HCT116 (cell line): ENCODE measurements at regions not wholly inside any gene's neighbourhood (a gene's known extent, or its start where the extent isn't known, plus 50 kb on each side); places are given as distances from the start of the nearest gene placed in this dataset.

Experiments used
- ATAC-seq: fragments of 200-7000 bp; cut with Tn5 transposase; 2 replicates; pipeline ENCODE4 v1.9.1; 2020; ENCODE audit warnings: mild to moderate bottlenecking, moderate library complexity
- BruUV-seq: library from RNA; stranded (reverse); fragments of 400-500 nt; replicated peaks from 2 replicates; lab custom pipeline; 2021; lab: Mats Ljungman, UMichigan
- CTCF ChIA-PET: fragments of 300-600 bp; sonication (Branson Sonifier 250); formaldehyde crosslinking; loops from one replicate; lab custom pipeline; 2021; ENCODE audit warnings: antibody characterized with exemption; lab: Charles Lee
- POLR2A ChIA-PET: fragments of 300-600, 350-600 bp; sonication (Branson Sonifier 250); formaldehyde crosslinking; loops from one replicate; lab custom pipeline; 2021; ENCODE audit warnings: antibody characterized with exemption; lab: Charles Lee
- RAD21 ChIA-PET, 2 experiments: fragments of 300-600 bp; sonication (Branson Sonifier 250); formaldehyde crosslinking; loops; one replicate each; lab custom pipeline; 2023; ENCODE audit warnings: low total read pairs in 2 of 2; ENCODE audit not compliant: uncharacterized antibody in 2 of 2, unreplicated experiment in 2 of 2, low non-redundant PET in 1 of 2; lab: Charles Lee
- DNase-seq: peaks from one replicate; pipeline ENCODE4 v3.0.0-alpha.2; 2010; ENCODE audit warnings: low read depth, low spot score
- H2AFZ ChIP-seq: fragments of 200-600 bp; shearing (Covaris generic), sonication (generic); 2 replicates; pipeline ENCODE4 v1.6.1; 2017; ENCODE audit warnings: low read depth, mixed run types, mixed read lengths, antibody characterized with exemption, low read length; ENCODE audit not compliant: poor library complexity, severe bottlenecking
- H3K27ac ChIP-seq: 2 replicates; pipeline ENCODE4 v1.5.1; 2012; ENCODE audit warnings: low read depth, low read length
- H3K27me3 ChIP-seq: fragments of 200-600 bp; sonication (generic); 2 replicates; pipeline ENCODE4 v1.6.1; 2016; ENCODE audit warnings: mixed run types, low read length, mixed read lengths; ENCODE audit not compliant: insufficient read depth
- H3K36me3 ChIP-seq, 2 experiments: fragments of 200-500 bp in 1 of 2; fragments of 200-600 bp in 1 of 2; sonication (Bioruptor generic) in 1 of 2; sonication (generic) in 1 of 2; 2 replicates each; pipeline versions ENCODE4 v1.5.1 to v1.6.1; 2014 to 2016; ENCODE audit warnings: low read length in 2 of 2, inconsistent platforms in 1 of 2, mixed read lengths in 1 of 2, mixed run types in 1 of 2; ENCODE audit not compliant: insufficient read depth in 2 of 2, control insufficient read depth in 1 of 2
- H3K4me1 ChIP-seq, 2 experiments: fragments of 200-600 bp in 1 of 2; sonication (generic) in 1 of 2; 2 replicates each; pipeline versions ENCODE4 v1.5.1 to v1.6.1; 2012 to 2017; ENCODE audit warnings: low read length in 2 of 2, inconsistent platforms in 1 of 2, mild to moderate bottlenecking in 1 of 2, mixed read lengths in 1 of 2, mixed run types in 1 of 2, moderate library complexity in 1 of 2; ENCODE audit not compliant: insufficient read depth in 2 of 2, control insufficient read depth in 1 of 2
- H3K4me2 ChIP-seq: fragments of 200-600 bp; sonication (generic); 2 replicates; pipeline ENCODE4 v1.6.1; 2017; ENCODE audit warnings: mixed run types, low read length, mixed read lengths
- H3K4me3 ChIP-seq, 2 experiments: fragments of 200-600 bp in 1 of 2; sonication (generic) in 1 of 2; replicated peaks in 1 of 2; 2 replicates each; pipeline ENCODE4 v1.5.1; 2011 to 2016; ENCODE audit warnings: low read length in 2 of 2, control low read depth in 1 of 2, low read depth in 1 of 2, mild to moderate bottlenecking in 1 of 2, mixed read lengths in 1 of 2, mixed run types in 1 of 2
- H3K79me2 ChIP-seq: fragments of 200-600 bp; sonication (generic); 2 replicates; pipeline ENCODE4 v1.6.1; 2017; ENCODE audit warnings: mild to moderate bottlenecking, mixed run types, low read length, moderate library complexity, mixed read lengths; ENCODE audit not compliant: insufficient read depth
- H3K9ac ChIP-seq: fragments of 200-600 bp; sonication (generic); 2 replicates; pipeline ENCODE4 v1.6.1; 2016; ENCODE audit warnings: low read length, mixed read lengths
- H3K9me2 ChIP-seq: fragments of 200-600 bp; sonication (generic), shearing (Covaris generic); 2 replicates; pipeline ENCODE4 v1.6.1; 2017; ENCODE audit warnings: mixed run types, mild to moderate bottlenecking, moderate library complexity; ENCODE audit not compliant: insufficient read depth
- H3K9me3 ChIP-seq, 2 experiments: fragments of 200-500 bp in 1 of 2; fragments of 200-600 bp in 1 of 2; sonication (Bioruptor generic) in 1 of 2; sonication (generic) in 1 of 2; 2 replicates each; pipeline ENCODE4 v1.6.1; 2014 to 2017; ENCODE audit warnings: low read length in 2 of 2, mixed read lengths in 2 of 2, inconsistent platforms in 1 of 2, low read depth in 1 of 2, mild to moderate bottlenecking in 1 of 2, mixed run types in 1 of 2, moderate library complexity in 1 of 2; ENCODE audit not compliant: control insufficient read depth in 1 of 2, insufficient read depth in 1 of 2
- H4K20me1 ChIP-seq: fragments of 200-600 bp; sonication (generic), shearing (Covaris generic); 2 replicates; pipeline ENCODE4 v1.6.1; 2017; ENCODE audit warnings: mixed run types, mild to moderate bottlenecking, moderate library complexity; ENCODE audit not compliant: insufficient read depth
- CEBPB ChIP-seq: IDR thresholded peaks from 2 replicates; pipeline ENCODE4 v1.6.1; 2012; ENCODE audit warnings: low read depth
- EGR1 ChIP-seq: IDR thresholded peaks from 2 replicates; pipeline ENCODE4 v1.6.1; 2012; ENCODE audit warnings: low read depth
- EZH2phosphoT487 ChIP-seq: fragments of 200-600 bp; IDR thresholded peaks from 2 replicates; pipeline ENCODE4 v1.6.1; 2018; ENCODE audit warnings: antibody characterized with exemption, borderline replicate concordance
- MAX ChIP-seq: IDR thresholded peaks from 2 replicates; pipeline ENCODE4 v1.6.1; 2012
- REST ChIP-seq: IDR thresholded peaks from 2 replicates; pipeline ENCODE4 v1.6.1; 2012; ENCODE audit warnings: low read depth
- SP1 ChIP-seq: IDR thresholded peaks from 2 replicates; pipeline ENCODE4 v1.6.1; 2012; ENCODE audit warnings: low read depth
- TCF7L2 ChIP-seq: IDR thresholded peaks from 2 replicates; pipeline ENCODE4 v1.7.0; 2011; ENCODE audit warnings: borderline replicate concordance, inconsistent platforms; ENCODE audit not compliant: insufficient read depth, insufficient read length; ENCODE audit errors: extremely low read depth
- ZBTB33 ChIP-seq: IDR thresholded peaks from 2 replicates; pipeline ENCODE4 v1.6.1; 2011; ENCODE audit warnings: mild to moderate bottlenecking, low read length, moderate library complexity; ENCODE audit not compliant: insufficient replicate concordance; ENCODE audit errors: extremely low read depth
- ZNF274 ChIP-seq: fragments of 200-500 bp; sonication (Bioruptor generic); IDR thresholded peaks from 2 replicates; pipeline ENCODE4 v1.6.1; 2014; ENCODE audit warnings: mild to moderate bottlenecking, low read depth, low read length, inconsistent platforms
- intact Hi-C: fragments of 100-400 bp; cut with micrococcal nuclease; formaldehyde crosslinking; loops from 2 replicates; pipeline ENCODE4 v1.10.0; 2022

- DNase-seq (no peak), ATAC-seq (no peak)
- no peak overlapping the region for H3K4me2 ChIP-seq
- H3K4me3 ChIP-seq: no peak overlapping the region
- no peak for TF ChIP-seq TCF7L2
- no peak for TF ChIP-seq CEBPB
- TF ChIP-seq SP1: no peak
- no peak for TF ChIP-seq REST
- TF ChIP-seq ZNF274: no peak
- TF ChIP-seq ZBTB33: no peak
- no peak for TF ChIP-seq MAX
- TF ChIP-seq EZH2phosphoT487: no peak
- TF ChIP-seq EGR1: no peak
- H3K4me1 ChIP-seq: no peaks in the 10 kb centered on the region
- H3K9me3 ChIP-seq: no peaks in the 10 kb centered on the region
- no peak overlapping the region for H3K27ac ChIP-seq
- no TSS peak for BruUV-seq
- no peak overlapping the region for H3K9ac ChIP-seq
- H2AFZ ChIP-seq: no peak overlapping the region
- peaks cover 12% of the 10 kb centered on the region for H3K27me3 ChIP-seq
- POLR2A ChIA-PET: no interaction called here
- CTCF ChIA-PET: no interaction called here
- H3K9me2 ChIP-seq: no peaks in the 10 kb centered on the region
- H3K79me2 ChIP-seq: no peaks in the 10 kb centered on the region
- RAD21 ChIA-PET: no interaction called here
- H4K20me1 ChIP-seq: no peaks in the 10 kb centered on the region
- no peaks in the 10 kb centered on the region for H3K36me3 ChIP-seq
- intact Hi-C loops: no loop called here
These were observed 158.6 kb upstream of the PPP1R26 start for GRCh38 chr9:135320943-135321342.
